ENCODE measurements at regions not wholly inside any gene's neighbourhood (a gene's known extent, or its start where the extent isn't known, plus 50 kb on each side); places are given as distances from the start of the nearest gene placed in this dataset.

DNA sequence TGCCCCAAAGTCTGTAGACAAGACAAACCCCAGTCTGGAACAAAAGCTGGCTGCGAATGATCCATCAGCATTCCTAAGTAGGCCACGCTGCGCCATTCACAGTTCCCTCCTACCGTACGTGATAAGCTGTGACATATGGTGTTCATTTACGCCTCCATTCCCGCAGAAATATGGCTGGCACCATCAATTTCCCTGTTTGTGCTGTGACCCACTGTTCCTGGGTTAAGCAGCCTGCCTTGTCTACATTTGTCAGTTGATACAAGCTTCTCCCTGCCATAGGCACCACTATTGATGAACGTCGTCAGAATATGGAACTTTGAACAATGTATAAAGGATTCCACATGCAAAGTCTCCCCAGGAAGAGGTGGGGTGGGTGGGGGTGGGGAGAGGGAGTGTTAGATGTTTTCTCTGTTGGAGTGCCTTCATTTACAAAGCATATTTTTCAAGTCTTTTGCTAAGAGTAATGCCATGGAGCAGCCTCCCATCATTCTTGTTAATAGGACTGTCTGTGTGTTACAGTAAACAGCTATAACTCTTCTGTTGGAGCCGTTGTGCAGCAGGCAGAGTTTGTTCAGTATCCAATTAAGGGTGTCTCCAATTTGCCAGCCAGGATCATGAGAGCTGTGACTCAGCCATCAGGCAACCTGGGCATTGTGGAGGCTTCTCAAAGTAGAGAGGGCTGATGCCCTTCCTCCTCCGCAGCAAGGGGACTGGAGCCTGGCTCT lies 294.6 kb downstream of the TMEM114 start (continued):
- TF ChIP-seq CBX5 (IDR thresholded peaks at IDR 0.05; ENCODE audit: low read depth, low read length) (no peak), TAF1 (IDR thresholded peaks at IDR 0.05; ENCODE audit: low read depth, low read length) (no peak), USF2 (IDR thresholded peaks at IDR 0.05; ENCODE audit: low read length) (no peak), JUND (IDR thresholded peaks at IDR 0.05; ENCODE audit: low read length) (no peak), EP300 (IDR thresholded peaks at IDR 0.05; ENCODE audit: borderline replicate concordance in 1 of 2, low read depth in 2 of 2, low read length in 2 of 2) (no peak), KDM4A (IDR thresholded peaks at IDR 0.05; ENCODE audit: low read depth, low read length, severe bottlenecking) (no peak)
